K562 (cell line): ENCODE measurements at regions not wholly inside any gene's neighbourhood (a gene's known extent, or its start where the extent isn't known, plus 50 kb on each side); places are given as distances from the start of the nearest gene placed in this dataset.

Experiments used
- ATAC-seq: fragments of 200-7000 bp; cut with Tn5 transposase; 3 replicates; pipeline ENCODE4 v1.9.1; 2020; ENCODE audit warnings: moderate library complexity
- BruUV-seq: library from RNA; stranded (reverse); fragments of 400-500 nt; replicated peaks from 2 replicates; lab custom pipeline; 2021; lab: Mats Ljungman, UMichigan
- CTCF ChIA-PET: fragments of 300-600 bp; formaldehyde crosslinking; extraction: SDS; loops from one replicate; lab custom pipeline; 2021; ENCODE audit warnings: low intra/inter-chr PET ratio; lab: Yijun Ruan, JAX
- POLR2A ChIA-PET: fragments of 300-600, 350-650 bp; sonication (Branson Sonifier 250); formaldehyde crosslinking; extraction: SDS; loops from one replicate; lab custom pipeline; 2021; ENCODE audit warnings: antibody characterized with exemption, inconsistent platforms; lab: Yijun Ruan, JAX
- DNase-seq, 4 experiments: peaks; one replicate each; pipeline versions ENCODE4 v3.0.0 to v3.0.0-alpha.2; 2011 to 2018; ENCODE audit warnings: low spot score in 3 of 4, mixed read lengths in 3 of 4; ENCODE audit errors: extremely low read depth in 1 of 4
- FAIRE-seq: peaks from 2 replicates; lab custom pipeline; 2011; peaks lifted over from hg19 to GRCh38; lab: Jason Lieb, UNC
- H2AFZ ChIP-seq: 2 replicates; pipeline ENCODE4 v1.6.0; 2011; ENCODE audit warnings: low read depth, low read length, control low read depth, inconsistent platforms
- H3K27ac ChIP-seq: fragments of 200-600 bp; 3 replicates; pipeline ENCODE4 v1.8.0; 2011; ENCODE audit warnings: low read depth, mild to moderate bottlenecking, control low read depth, inconsistent platforms, low read length, moderate library complexity, mixed read lengths; ENCODE audit errors: extremely low read depth
- H3K27me3 ChIP-seq, 2 experiments: fragments of 300-600 bp in 1 of 2; 2 replicates in 1 of 2; 3 replicates in 1 of 2; pipeline versions ENCODE4 v1.6.0 to v1.8.0; 2011; ENCODE audit warnings: inconsistent platforms in 2 of 2, low read length in 2 of 2, mild to moderate bottlenecking in 1 of 2, mixed read lengths in 1 of 2, moderate library complexity in 1 of 2; ENCODE audit not compliant: control insufficient read depth in 2 of 2, insufficient read depth in 2 of 2
- H3K36me3 ChIP-seq: fragments of 300-600 bp; 3 replicates; pipeline ENCODE4 v1.8.0; 2011; ENCODE audit warnings: mild to moderate bottlenecking, low read length, inconsistent platforms; ENCODE audit not compliant: control insufficient read depth, insufficient read depth
- H3K4me1 ChIP-seq, 2 experiments: fragments of 200-600 bp in 1 of 2; replicated peaks in 1 of 2; 2 replicates in 1 of 2; 3 replicates in 1 of 2; pipeline versions ENCODE4 v1.5.1 to v1.8.0; 2011; ENCODE audit warnings: inconsistent platforms in 2 of 2, low read length in 2 of 2, mild to moderate bottlenecking in 1 of 2, mixed read lengths in 1 of 2, moderate library complexity in 1 of 2; ENCODE audit not compliant: control insufficient read depth in 2 of 2, insufficient read depth in 2 of 2
- H3K4me2 ChIP-seq: 2 replicates; pipeline ENCODE4 v1.6.1; 2011; ENCODE audit warnings: low read length, control low read depth, inconsistent platforms, mixed read lengths; ENCODE audit not compliant: insufficient read depth
- H3K4me3 ChIP-seq: fragments of 200-600 bp; sonication (generic), shearing (Covaris generic); 2 replicates; pipeline ENCODE4 v1.5.1; 2016; ENCODE audit warnings: control low read depth, inconsistent platforms
- H3K79me2 ChIP-seq: fragments of 200-600 bp; 3 replicates; pipeline ENCODE4 v1.8.0; 2011; ENCODE audit warnings: low read length, inconsistent platforms; ENCODE audit not compliant: control insufficient read depth, insufficient read depth
- H3K9ac ChIP-seq, 2 experiments: 2 replicates each; pipeline versions ENCODE4 v1.6.0 to v1.6.1; 2011; ENCODE audit warnings: low read depth in 2 of 2, low read length in 2 of 2, control low read depth in 1 of 2, inconsistent platforms in 1 of 2, mild to moderate bottlenecking in 1 of 2, mixed read lengths in 1 of 2; ENCODE audit not compliant: insufficient read depth in 1 of 2
- H3K9me1 ChIP-seq: one replicate; pipeline ENCODE4 v1.6.0; 2011; ENCODE audit warnings: inconsistent platforms, mild to moderate bottlenecking, low read length, moderate library complexity; ENCODE audit not compliant: control insufficient read depth, insufficient read depth
- H3K9me3 ChIP-seq: replicated peaks from 2 replicates; pipeline ENCODE4 v1.5.1; 2011; ENCODE audit warnings: low read depth, low read length, inconsistent platforms; ENCODE audit not compliant: control insufficient read depth, insufficient read depth
- H4K20me1 ChIP-seq: replicated peaks from 2 replicates; pipeline ENCODE4 v1.6.1; 2011; ENCODE audit warnings: low read length, inconsistent platforms, mixed read lengths; ENCODE audit not compliant: control insufficient read depth, insufficient read depth
- CTCFL ChIP-seq: IDR thresholded peaks from 2 replicates; pipeline ENCODE4 v1.6.1; 2011; ENCODE audit warnings: borderline replicate concordance, low read depth, mild to moderate bottlenecking, moderate library complexity, low read length; ENCODE audit not compliant: insufficient read depth, poor library complexity, severe bottlenecking
- HMBOX1 ChIP-seq: sonication (generic); IDR thresholded peaks from 2 replicates; pipeline ENCODE4 v1.6.1; 2016
- RREB1 ChIP-seq: fragments of 250-450 bp; sonication (Bioruptor Pico); IDR thresholded peaks from 2 replicates; pipeline ENCODE4 v1.4.0; 2020
- ZNF77 ChIP-seq: fragments of 250-450 bp; sonication (Bioruptor Pico); IDR thresholded peaks from 2 replicates; pipeline ENCODE4 v1.5.0; 2020
- in situ Hi-C: fragments of 300-500 bp; cut with MboI; formaldehyde crosslinking; loops from 4 replicates; pipeline ENCODE4 v1.15.0; 2018; ENCODE audit warnings: inconsistent platforms, mixed read lengths
- intact Hi-C: fragments of 100-400 bp; cut with micrococcal nuclease; formaldehyde crosslinking; loops from 2 replicates; pipeline ENCODE4 v1.14.2; 2022

- FAIRE-seq (no peak), DNase-seq (no peak), ATAC-seq (no peak)
- no peaks in the 10 kb centered on the region for H3K36me3 ChIP-seq
- H3K4me3 ChIP-seq = no peak overlapping the region
- no TSS peak for BruUV-seq
- CTCF ChIA-PET = no interaction called here
- no peak overlapping the region for H2AFZ ChIP-seq
- no peaks in the 10 kb centered on the region for H3K9me3 ChIP-seq
- no peak overlapping the region for H3K27ac ChIP-seq
- H3K4me1 ChIP-seq = no peaks in the 10 kb centered on the region
- POLR2A ChIA-PET = no interaction called here
- intact Hi-C loops = no loop called here
- no peak for TF ChIP-seq ZNF77 (CRISPR knock-in tag)
- no peak for TF ChIP-seq RREB1
- no peak for TF ChIP-seq HMBOX1
- no peak for TF ChIP-seq CTCFL
- TF ChIP-seq, all 486 proteins: peak for 0
- Histone ChIP-seq H3K9ac (no peak overlapping the region), H3K79me2 (no peaks in the 10 kb centered on the region), H4K20me1 (no peaks in the 10 kb centered on the region), H3K27me3 (no peaks in the 10 kb centered on the region), H3K9me1 (no peaks in the 10 kb centered on the region), H3K4me2 (no peak overlapping the region)
- in situ Hi-C loops = no loop called here
Measured at GRCh38 chr3:146830231-146830630, 225.1 kb upstream of the PLSCR5 start.
